HG03025 (cell line): ENCODE measurements at regions not wholly inside any gene's neighbourhood (a gene's known extent, or its start where the extent isn't known, plus 50 kb on each side); places are given as distances from the start of the nearest gene placed in this dataset.

Source experiments
- ATAC-seq: cut with Tn5 transposase; IDR thresholded peaks from one replicate; pipeline ENCODE4 v1.9.1; 2021; ENCODE audit warnings: mild to moderate bottlenecking, moderate library complexity; ENCODE audit not compliant: unreplicated experiment, low FRiP score

DNA sequence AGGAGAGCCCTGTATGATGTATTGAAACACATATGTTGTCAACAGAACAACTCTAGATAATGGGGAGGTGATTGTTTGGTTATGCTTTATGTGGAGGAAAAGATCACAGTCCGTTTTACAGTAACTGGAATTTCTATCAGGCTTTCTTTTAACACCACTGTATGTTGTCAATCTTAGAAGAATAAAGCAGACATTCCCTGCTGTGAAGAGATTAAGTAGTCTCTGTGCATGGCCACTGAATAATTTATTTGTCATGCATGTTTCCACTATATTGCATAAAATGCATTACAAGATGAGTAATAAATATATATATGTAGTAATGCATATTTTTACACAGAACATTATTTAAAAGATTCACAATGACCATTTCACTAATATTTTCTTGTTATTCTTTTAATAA is 440.0 kb downstream of the ANKRD7 start:
- ATAC-seq: no peak

DNA sequence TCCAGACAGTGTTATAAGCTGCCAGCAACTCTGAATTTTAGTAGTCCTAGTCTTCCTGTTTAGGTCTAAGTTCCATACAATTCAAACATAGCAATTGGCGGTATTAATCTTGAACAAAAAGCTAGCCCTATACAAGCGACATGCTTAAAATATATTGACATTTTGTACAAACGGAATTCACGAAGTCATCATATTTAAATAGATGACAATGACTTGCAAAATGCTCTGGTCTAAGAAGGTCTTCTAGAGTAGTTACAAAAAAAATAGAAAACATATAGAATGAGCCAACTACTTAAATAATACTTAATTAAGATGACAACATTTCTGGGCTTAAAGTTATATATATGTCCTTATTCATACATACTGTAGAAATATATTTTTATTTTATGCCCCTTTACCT is 446.6 kb downstream of the ANKRD7 start:
- ATAC-seq: no peak

DNA sequence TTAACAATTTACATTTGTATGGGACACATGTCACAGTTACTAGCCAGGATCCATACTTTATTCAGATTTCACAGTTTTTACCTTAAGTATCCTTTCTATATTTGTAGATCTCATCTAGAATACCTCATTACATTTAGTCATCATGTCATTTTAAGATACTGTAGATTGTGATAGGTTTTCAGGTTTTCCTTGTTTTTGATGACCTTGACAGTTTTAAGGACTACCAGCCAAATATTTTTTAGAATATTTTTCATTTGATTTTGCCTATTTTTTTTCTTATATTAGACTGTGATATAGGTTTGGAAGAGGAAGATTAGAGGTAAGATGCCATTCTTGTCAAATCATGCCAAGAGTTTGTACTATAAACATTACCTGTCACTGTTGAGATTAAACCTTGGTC is 460.3 kb downstream of the ANKRD7 start:
- no peak for ATAC-seq

DNA sequence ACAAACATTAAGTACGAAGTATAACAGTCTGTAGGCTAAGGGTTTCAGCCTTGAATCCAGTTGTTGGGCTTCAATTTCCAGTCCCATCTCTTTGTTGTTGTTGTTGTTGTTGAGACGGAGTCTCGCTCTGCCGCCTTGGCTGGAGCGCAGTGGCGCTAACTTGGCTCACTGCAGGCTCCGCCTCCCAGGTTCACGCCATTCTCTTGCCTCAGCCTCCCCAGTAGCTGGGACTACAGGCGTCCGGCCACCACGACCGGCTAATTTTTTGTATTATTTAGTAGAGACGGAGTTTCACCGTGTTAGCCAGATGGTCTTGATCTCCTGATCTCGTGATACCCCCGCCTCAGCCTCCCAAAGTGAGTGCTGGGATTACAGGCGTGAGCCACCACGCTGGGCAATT is 464.9 kb downstream of the ANKRD7 start:
- ATAC-seq: no peak

DNA sequence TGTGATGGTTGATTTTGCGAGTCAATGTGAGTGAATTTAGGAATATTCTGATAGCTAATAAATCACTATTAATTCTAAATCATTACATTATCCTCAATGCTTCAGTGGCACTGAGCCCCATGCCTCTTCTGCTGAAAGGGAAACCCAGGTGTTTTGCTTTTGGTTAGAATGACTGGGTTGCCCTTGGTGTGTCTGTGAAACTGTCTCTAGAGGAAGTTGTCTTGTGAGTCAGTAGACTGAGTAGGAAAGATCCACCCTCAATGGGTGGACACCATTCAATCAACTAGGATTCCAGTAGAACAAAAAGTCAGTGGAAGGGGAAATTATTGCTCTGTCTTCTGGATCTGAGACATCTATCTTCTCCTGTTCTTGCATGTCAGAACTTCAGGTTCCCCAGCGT is 472.4 kb downstream of the ANKRD7 start:
- ATAC-seq: peak; percentile 67

DNA sequence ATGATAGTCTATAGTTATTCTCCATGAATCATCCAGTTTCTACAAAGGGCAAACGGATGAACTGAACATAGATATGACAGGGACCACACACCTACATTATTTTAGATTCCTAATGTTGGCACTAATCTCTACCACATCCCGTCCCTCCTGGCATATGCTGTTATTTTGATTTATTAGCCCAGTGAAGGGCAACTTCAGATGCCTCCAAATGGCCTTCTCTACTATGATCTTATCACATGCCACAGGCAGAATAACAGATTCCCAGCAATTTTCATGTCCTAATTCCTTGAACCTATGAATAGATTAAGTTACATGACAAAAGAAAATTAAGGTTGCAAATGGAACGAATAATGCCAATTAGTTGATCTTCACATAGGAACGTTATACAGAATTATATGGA is 474.7 kb downstream of the ANKRD7 start:
- no peak for ATAC-seq

DNA sequence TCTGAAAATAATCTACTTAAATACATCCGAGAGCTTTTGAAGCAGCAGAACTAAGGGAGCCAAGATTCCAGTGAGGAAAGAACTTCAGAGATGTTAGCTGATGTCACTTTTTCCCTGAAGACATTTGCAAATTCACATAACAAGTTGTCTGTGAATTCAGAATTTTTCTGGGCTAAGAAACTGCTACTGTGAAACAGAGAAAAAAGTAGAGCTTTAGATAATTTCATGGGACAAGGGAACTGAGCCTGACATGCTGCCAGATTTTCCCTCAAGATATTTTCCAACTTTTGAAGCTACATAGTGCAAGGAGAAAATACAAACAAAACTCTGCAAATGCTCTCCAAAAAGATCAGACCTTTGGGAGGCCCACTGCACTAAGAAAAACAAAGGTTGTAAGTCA is 484.2 kb downstream of the ANKRD7 start:
- ATAC-seq: no peak

DNA sequence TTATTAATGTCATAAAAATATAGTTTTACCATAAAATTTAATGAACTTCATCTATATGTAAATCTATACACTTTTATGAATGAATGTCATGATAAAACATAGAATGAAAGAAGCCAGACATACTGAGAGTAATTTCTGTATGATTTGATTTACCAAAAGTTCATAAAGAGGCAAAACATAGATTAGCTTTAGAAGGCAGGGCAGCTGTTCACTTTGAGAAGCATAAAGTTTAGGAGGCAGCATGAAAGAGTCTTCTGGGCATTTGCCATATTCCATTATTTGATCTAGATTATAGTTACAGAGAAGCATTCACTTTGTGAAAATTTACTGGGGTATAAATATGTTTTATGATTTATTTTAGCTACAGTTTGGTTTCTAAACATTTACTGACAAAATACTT is 487.2 kb downstream of the ANKRD7 start:
- ATAC-seq: no peak

DNA sequence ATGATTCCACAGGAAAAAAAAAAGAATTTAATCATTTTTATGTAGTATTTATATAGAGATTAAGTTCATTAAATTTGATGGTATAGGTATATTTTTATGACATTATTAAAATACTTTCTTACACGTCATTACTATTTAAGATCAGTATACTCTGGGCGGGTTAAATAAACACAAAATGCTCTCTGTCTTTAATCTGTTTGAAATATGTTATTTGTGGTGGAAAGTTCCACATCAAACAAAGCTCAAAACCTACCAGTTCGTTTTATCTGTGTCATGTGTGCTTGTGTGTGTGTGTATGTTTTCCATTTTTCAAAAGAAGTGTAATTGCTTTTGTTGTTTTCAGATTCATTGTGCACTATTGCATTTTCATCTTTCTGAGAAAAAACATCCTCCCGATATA is 488.5 kb downstream of the ANKRD7 start:
- ATAC-seq: no peak

DNA sequence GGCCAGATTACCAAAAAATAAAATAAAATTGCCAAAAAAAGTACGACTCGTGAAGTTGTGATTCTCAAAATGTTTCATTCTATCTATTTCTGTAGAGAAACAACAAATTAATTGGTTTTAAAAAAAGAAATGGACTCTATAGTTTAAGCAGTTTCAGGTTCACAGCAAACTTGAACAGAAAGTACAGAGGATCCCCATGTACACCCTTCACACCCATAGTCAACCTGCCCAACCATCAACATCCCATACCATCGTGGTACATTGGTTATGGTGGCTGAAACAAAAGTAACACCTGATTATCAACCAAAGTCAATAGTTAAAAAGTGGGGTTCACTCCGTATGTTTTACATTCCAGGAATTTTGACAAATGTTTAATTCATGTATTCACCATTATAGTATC is 496.1 kb downstream of the ANKRD7 start:
- no peak for ATAC-seq

DNA sequence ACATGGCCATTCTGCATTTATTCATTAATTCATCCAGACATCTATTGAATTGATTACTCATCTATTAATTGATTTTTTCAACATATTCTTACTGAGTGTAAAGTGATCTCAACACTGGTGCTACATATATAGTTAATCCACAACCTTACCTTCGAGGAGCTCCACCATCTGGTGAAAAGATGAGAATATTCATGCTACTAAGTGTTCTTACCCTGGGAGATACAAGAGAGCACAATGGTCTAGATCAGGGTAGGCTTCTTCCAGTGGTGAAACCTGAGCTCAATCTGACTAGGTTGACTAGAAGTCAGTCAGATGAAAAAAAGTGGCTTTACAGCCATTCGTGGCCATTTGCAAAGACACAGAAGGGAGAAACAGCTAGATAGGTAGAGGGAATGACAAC is 507.4 kb downstream of the ANKRD7 start:
- no peak for ATAC-seq

DNA sequence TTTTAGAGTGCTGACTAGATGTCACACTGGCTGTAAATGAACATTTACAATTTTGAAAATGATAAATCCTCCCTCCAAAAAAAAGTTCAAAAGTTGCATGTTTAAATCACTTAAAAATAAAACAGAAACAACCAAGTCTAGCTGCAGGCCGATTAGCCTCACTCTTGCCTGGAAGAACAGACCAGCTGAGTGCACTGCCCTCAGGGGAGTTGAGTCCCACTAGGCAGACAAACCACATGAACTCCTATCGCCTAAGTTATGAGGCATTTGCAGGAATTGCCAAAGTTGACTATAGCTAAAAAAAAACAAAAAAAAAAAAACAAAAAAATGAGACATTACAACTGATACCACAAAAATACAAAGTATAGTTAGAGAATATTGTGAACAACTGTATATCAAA is 510.0 kb downstream of the ANKRD7 start:
- no peak for ATAC-seq

DNA sequence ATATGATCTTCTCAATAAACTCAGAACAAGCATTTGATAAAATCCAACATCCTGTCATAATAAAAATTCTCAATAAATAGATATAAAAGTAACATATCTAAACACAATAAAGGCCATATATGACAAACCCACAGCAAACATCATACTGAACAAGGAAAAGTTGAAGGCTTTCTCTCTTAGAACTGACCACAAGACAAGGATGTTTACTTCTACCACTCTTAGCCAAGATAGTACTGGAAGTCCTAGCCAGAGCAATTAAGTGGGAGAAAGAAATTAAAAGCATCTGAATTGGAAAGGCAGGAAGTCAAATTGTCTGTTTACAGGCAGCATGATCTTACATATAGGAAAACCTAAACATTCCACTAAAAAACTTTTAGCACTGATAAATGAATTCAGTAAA is 510.9 kb downstream of the ANKRD7 start:
- no peak for ATAC-seq

DNA sequence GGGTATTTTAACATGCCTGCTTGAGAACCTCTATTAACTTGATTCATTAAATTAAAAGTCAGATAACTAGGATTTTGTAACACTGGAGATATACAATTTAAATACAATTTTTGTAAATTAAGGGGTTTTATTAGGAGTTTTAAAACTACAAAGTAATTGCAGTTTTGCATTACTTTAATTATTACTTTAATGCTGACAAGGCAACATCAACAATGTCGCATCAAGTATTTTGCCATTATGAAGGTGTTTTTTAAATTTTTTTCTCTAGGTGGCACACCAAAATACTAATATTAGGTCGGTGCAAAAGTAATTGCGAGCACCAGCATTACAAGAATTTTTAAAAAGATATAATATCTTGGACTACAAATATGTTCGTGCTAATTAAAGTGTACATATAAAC is 513.4 kb downstream of the ANKRD7 start:
- ATAC-seq: no peak

DNA sequence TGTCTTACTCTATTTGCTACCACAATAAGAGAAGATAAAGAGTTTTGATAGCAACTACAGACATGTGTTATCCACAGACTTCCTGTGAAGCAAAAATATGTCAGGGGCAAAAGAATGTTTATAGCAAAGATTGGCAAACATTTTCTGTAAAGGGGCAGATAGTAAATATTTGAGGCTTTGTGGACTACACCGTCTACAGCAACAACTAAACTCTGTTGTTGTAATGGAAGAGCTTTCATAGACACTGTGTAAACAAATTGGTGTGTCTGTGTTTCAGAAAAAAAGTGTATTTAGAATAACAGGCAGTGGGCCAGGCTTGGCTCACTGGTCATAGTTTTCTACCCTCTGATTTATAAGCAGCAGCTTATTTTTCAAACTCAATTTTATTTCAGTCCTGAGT is 521.4 kb downstream of the ANKRD7 start:
- no peak for ATAC-seq

DNA sequence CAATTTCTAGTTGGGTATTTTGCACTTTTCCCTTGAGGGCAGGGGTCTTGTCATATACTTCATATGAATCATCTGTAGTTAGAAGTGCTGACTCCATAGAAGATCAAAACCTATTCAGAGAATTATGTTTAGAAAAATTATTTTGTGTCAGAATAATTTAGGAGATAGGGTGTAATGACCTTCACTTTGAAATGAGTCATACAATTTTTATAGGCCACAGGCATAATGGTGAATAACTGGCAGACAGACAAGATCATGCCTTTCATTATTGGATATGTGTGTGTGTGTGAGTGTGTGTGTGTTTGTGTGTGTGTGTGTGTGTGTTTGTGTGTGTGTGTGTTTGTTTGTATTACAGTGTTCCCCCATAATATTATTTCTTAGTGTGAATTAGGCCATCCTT is 523.0 kb downstream of the ANKRD7 start:
- no peak for ATAC-seq

DNA sequence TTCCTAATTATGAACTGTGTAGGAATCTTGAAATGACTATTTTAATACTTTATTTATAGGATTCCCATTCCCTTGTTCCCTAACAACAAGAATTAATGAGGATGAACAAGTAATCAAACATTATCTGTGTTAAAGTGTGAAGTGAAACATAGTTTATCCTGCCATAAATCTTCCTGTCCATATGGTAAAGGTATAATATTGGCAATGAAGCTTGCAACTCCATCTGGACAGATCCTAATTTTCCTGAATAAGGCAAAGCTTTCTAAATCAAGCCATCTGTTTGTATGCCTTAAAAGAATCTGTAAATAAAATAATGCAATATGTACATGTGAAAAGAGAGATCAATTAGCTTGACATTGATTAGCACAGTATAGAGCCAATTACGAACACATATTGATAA is 529.0 kb downstream of the ANKRD7 start:
- no peak for ATAC-seq

DNA sequence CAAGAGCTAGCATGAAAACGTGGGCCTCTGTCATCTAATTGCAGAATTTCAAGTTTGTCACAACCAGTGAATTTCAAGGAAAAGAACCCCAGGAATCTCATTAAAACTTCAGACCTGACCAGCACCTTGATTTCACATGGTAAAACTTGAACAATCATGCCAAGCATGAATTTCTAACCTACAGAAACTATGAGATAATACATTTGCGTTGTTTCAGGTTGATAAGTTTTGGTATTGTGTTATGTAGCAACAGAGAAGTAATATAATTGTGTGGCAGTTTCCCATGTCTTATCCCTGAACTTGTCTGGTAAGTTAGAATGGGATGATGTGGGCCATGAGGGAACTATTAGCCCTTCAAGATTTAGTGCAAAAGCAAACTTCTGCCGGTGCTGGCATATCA is 530.1 kb downstream of the ANKRD7 start:
- no peak for ATAC-seq

DNA sequence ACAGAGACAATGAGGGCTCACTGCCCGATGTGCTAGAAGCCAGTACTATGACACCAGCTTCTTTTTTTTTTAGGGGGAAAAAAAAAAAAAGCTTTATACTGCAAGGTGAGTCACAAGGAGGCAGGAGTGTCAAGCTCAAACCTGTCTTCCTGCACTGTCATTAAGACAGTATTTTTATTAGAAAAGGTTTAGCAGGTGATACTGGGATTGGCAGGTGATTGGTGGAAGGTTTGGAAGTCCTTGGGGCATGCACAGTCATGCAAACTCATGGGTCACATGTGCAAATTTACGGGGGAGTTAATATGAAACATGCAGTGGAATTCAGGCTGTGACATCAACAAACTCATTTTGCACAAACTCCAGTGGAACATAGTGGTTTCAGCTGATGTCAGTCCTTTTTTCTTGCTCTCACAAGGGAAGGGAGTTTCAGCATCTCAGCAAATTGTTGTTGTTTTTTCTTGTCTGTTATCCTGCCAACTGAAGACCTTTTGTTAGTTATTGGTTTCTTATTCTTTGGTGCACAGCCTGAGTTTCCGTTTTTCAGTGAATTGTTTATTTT is 530.6 kb downstream of the ANKRD7 start:
- ATAC-seq: no peak

DNA sequence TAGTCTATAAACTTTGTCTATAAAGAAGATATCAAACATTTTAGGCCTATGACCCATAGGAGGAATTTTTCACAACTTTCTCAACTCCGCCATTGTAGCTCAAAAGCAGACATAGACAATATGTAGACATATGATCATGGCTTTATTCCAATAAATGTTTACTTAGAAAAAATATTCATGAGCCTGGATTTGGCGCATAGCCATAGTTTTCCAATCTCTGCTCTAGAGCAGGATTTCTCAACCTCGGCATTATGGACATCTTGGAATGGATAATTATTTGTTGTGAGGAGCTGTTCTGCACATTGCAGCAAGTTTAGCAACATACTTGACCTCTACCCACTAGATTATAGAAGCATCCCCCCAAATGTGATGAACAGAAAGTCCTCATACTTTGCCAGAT is 532.6 kb downstream of the ANKRD7 start:
- ATAC-seq: no peak

DNA sequence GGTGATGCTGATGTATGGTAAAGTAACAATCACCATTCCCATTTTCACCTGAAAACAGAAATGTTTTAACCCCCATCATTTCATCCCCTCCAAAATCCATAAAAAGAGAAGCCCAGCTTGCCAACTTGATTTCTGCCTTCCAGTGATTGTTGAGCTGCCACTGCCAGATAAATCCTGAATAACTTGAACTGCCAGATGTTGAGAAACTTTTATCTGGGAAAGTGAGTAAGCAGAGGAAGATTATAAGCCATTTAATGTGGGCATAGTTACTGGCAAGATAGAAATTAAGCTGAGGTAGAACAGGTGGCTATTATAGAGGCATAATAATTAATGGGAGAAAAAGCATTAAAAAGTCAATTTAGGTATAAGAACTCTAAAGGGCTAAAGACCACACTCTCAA is 534.1 kb downstream of the ANKRD7 start:
- no peak for ATAC-seq

DNA sequence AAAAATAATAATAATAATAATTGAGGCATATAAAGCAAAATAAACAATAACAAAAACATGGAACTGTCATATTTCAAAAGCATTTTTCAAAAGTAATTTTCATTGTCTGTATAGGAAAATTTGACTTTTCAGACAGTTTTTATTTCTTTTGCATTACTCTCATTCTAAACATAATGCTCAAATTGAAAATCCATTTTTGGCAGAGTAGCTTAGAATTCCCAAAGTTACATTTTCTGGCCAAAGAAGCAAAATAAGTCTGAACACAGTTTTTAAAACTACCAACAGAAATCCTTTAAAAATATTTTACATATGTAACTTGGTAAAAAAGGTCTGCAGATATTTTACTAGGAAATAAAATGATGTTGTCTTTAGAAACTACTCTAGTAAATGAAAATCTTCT is 535.4 kb downstream of the ANKRD7 start:
- ATAC-seq: no peak

DNA sequence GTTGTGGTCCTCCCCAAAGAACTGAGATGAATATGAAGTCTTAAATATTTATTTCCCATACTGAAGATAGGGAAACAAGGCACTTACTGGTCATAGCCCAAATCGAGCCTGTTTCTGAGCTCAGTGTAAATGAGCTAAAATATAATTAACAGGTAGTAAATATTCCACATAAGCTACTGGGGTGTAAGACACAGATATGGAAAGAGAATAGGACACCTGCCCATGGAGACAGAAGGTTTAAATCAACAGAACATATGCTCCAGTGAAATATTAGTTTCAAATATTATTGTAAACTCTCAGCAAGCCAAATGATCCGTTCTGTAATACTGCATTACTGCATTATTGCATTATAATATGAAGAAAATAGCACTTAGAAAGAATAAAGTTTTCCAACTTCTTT is 537.9 kb downstream of the ANKRD7 start:
- no peak for ATAC-seq
